BJ (cell line): ENCODE measurements at regions not wholly inside any gene's neighbourhood (a gene's known extent, or its start where the extent isn't known, plus 50 kb on each side); places are given as distances from the start of the nearest gene placed in this dataset.

ENCODE experiments used
- CTCF ChIA-PET: fragments of 350-600 bp; formaldehyde crosslinking; extraction: SDS; loops from one replicate; lab custom pipeline; 2021; ENCODE audit warnings: antibody characterized with exemption, inconsistent platforms; lab: Yijun Ruan, JAX
- POLR2A ChIA-PET: fragments of 300-600 bp; sonication (Branson Sonifier 250); formaldehyde crosslinking; extraction: SDS; loops from one replicate; lab custom pipeline; 2021; ENCODE audit warnings: antibody characterized with exemption; lab: Charles Lee
- DNase-seq: peaks from one replicate; pipeline ENCODE4 v3.0.0-alpha.2; 2011; ENCODE audit warnings: low read depth
- H3K27me3 ChIP-seq: 2 replicates; pipeline ENCODE4 v1.6.0; 2011; ENCODE audit warnings: low read length; ENCODE audit not compliant: control insufficient read depth, insufficient read depth
- H3K36me3 ChIP-seq: 2 replicates; pipeline ENCODE4 v1.5.1; 2011; ENCODE audit warnings: low read length; ENCODE audit not compliant: control insufficient read depth, insufficient read depth
- H3K4me3 ChIP-seq: 2 replicates; pipeline ENCODE4 v1.5.1; 2011; ENCODE audit warnings: low read depth, mild to moderate bottlenecking, control low read depth, low read length
- TF ChIP-seq, protein P1 (sequence below): IDR thresholded peaks from 2 replicates; pipeline ENCODE4 v1.5.1; 2011; ENCODE audit warnings: low read depth, mild to moderate bottlenecking, control low read depth, inconsistent platforms, low read length, moderate library complexity; ENCODE audit not compliant: insufficient read depth

DNA sequence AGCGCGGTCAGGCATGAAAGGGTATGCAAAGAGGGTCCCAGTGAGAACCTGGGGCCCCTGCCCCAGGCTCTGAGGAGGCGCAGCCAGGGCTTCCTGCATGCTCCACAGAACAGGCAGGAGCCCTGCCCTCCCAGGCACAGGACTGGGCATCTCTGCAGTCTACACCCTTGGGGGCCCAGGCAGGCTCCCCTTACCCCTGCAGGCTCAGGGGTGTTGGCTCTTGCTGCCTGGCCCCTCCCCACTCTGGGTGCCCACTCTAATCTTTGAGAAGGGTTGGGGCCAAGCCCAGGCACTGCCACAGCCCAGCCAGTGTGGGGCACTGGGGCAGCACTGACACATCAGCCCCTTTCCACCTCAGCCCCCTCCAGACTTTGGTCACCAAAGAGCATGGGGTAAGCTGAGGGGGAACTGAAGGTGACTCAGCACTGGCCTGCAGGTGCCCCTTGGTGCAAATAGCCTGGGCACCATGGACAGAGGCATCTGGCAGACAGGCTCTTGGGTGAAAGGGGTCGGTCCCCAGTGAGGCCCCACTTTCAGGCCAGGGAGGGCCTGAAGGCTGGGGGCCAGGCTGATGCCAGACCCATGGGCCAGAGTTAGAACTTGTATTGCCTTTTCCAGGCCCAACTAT, 73.4 kb downstream of the NPAP1 start:
- CTCF ChIA-PET: no interaction called here

DNA sequence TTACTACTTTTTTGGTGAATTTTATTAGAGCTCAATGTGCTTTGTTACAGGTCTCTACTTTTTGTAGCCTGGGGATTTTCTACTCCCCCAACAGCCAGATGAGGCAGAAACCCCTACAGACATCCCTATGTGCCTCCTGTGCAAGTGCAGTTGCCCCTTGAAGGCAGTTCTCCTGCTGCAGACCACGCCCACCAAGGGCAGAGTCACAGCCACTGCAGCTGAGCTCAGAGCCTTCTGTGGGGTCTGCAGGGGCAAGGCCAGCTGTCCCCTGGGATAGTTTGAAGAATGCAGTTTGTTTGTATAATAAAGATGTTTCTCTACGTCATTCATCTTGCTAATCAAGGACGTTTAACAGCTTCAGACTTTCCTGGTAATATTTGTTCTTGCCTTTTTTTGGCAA, 76.8 kb downstream of the NPAP1 start:
- TF ChIP-seq, protein P1, sequence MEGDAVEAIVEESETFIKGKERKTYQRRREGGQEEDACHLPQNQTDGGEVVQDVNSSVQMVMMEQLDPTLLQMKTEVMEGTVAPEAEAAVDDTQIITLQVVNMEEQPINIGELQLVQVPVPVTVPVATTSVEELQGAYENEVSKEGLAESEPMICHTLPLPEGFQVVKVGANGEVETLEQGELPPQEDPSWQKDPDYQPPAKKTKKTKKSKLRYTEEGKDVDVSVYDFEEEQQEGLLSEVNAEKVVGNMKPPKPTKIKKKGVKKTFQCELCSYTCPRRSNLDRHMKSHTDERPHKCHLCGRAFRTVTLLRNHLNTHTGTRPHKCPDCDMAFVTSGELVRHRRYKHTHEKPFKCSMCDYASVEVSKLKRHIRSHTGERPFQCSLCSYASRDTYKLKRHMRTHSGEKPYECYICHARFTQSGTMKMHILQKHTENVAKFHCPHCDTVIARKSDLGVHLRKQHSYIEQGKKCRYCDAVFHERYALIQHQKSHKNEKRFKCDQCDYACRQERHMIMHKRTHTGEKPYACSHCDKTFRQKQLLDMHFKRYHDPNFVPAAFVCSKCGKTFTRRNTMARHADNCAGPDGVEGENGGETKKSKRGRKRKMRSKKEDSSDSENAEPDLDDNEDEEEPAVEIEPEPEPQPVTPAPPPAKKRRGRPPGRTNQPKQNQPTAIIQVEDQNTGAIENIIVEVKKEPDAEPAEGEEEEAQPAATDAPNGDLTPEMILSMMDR: no peak
- H3K27me3 ChIP-seq: no peaks in the 10 kb centered on the region
- H3K4me3 ChIP-seq: no peak overlapping the region
- POLR2A ChIA-PET: no interaction called here
- no peaks in the 10 kb centered on the region for H3K36me3 ChIP-seq
- CTCF ChIA-PET: interaction anchor here (0.6 kb wide), 1 partner anchor 9 kb away, joined by 3 read pairs; no protein-coding TSS in a partner anchor
- DNase-seq: no peak

More for the DNA sequence above, 73.4 kb downstream of the NPAP1 start:
- no peaks in the 10 kb centered on the region for H3K27me3 ChIP-seq
- no peaks in the 10 kb centered on the region for H3K36me3 ChIP-seq
- POLR2A ChIA-PET: no interaction called here
- no peak for DNase-seq
- TF ChIP-seq, protein P1: no peak
- H3K4me3 ChIP-seq: no peak overlapping the region

DNA sequence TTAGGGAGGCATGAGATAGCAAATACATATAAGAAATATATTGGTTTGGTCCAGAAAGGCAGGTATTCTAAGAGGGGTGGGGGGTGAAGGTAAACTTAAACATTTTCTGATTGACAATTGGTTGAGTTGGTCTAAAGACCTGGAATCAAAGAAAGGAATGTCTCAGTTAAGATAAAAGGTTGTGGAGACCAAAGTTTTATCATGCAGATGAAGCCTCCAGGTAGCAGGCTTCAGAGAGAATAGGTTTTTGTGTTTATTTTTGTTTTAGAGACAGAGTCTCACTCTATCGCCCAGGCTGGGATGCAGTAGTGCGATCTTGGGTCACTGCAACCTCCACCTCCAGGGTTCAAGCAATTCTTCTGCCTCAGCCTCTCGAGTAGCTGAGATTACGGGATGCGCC, 80.5 kb downstream of the NPAP1 start:
- H3K36me3 ChIP-seq: no peaks in the 10 kb centered on the region
- TF ChIP-seq, protein P1: no peak
- ChIA-PET CTCF (no interaction called here), POLR2A (no interaction called here)
- no peak overlapping the region for H3K4me3 ChIP-seq
- H3K27me3 ChIP-seq: no peaks in the 10 kb centered on the region
- DNase-seq: no peak

DNA sequence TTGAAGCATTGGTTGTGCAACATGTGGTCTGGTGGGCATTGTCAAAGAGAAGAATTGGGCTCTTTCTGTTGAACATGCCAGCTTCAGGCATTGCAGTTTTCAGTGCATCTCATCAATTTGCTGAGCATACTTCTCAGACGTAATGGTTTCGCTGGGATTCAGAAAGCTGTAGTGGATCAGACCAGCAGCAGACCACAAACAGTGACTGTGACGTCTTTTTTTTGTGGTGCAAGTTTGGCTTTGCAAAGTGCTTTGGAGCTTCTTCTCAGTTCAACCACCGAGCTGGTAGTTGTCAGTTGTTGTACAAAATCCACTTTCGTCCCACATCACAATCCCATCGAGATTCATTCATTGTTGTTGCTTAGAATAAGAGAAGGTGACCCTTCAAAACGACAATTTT, 84.5 kb downstream of the NPAP1 start:
- ChIA-PET CTCF (no interaction called here), POLR2A (no interaction called here)

DNA sequence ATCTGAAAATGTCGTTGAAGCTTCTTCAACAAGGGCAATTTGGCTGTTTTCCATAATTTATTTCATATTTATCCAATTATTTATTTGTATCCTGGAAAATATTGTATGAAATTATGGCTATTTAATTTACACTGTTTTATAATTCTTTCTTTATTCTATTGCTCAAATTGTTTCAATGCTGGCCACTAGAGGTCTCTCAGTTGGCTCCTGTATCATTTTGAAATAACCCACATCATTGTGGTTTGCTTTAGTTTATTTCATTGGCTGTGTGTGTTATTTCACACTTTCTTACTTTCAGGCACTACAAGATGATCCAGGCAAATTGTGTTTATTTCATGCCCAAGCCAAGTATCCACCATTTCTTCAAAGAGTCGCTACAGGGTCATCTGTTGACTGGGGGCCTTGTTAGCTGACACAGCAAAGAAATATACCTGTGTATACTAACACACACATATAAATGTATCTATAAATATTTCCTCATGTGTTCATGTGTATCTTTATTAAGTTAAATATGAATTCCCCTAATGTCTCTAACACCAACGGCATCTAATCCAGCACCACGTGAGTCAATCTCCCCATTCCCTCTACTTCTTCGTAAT, 86.2 kb downstream of the NPAP1 start:
- POLR2A ChIA-PET: no interaction called here
- CTCF ChIA-PET: interaction anchor here (1.2 kb wide), 1 partner anchor 10 kb away, joined by 3 read pairs; no protein-coding TSS in a partner anchor
- TF ChIP-seq, protein P1: peak; percentile 36
- no peak for DNase-seq
- Histone ChIP-seq H3K36me3 (no peaks in the 10 kb centered on the region), H3K27me3 (no peaks in the 10 kb centered on the region), H3K4me3 (no peak overlapping the region)

More for the DNA sequence above, 84.5 kb downstream of the NPAP1 start:
- no peaks in the 10 kb centered on the region for H3K27me3 ChIP-seq
- no peaks in the 10 kb centered on the region for H3K36me3 ChIP-seq
- no peak overlapping the region for H3K4me3 ChIP-seq
- no peak for DNase-seq
- TF ChIP-seq, protein P1: no peak
